ENCODE measurements at regions not wholly inside any gene's neighbourhood (a gene's known extent, or its start where the extent isn't known, plus 50 kb on each side); places are given as distances from the start of the nearest gene placed in this dataset.

GRCh38 chr4:171430495-171430894 is 382.7 kb upstream of the GALNTL6 start:
- BruUV-seq (replicated peaks), result no TSS peak
- no peak for DNase-seq
- TF ChIP-seq CTCF (IDR thresholded peaks at IDR 0.05; ENCODE audit: unreplicated experiment), result no peak
- Mint-ChIP-seq H3K4me3 (ENCODE audit: low read depth, unreplicated experiment) (no peak overlapping the region), H3K4me1 (ENCODE audit: low read depth, unreplicated experiment) (no peaks in the 10 kb centered on the region), H3K27ac (ENCODE audit: unreplicated experiment) (no peak overlapping the region), H3K36me3 (ENCODE audit: insufficient read depth, unreplicated experiment) (no peaks in the 10 kb centered on the region), H3K27me3 (ENCODE audit: unreplicated experiment) (no peaks in the 10 kb centered on the region), H3K9me3 (ENCODE audit: low read depth, unreplicated experiment) (no peaks in the 10 kb centered on the region)
- intact Hi-C loops (cut with micrococcal nuclease; ENCODE audit: unreplicated experiment), result no loop called here
- CTCF ChIA-PET, result no interaction called here

GRCh38 chr4:171397175-171397574 is 416.0 kb upstream of the GALNTL6 start:
- no TSS peak for BruUV-seq (replicated peaks)
- no peaks in the 10 kb centered on the region for H3K36me3 Mint-ChIP-seq (ENCODE audit: insufficient read depth, unreplicated experiment)
- H3K27me3 Mint-ChIP-seq (ENCODE audit: unreplicated experiment), result no peaks in the 10 kb centered on the region
- CTCF ChIA-PET, result no interaction called here
- H3K9me3 Mint-ChIP-seq (ENCODE audit: low read depth, unreplicated experiment), result no peaks in the 10 kb centered on the region
- H3K27ac Mint-ChIP-seq (ENCODE audit: unreplicated experiment), result no peak overlapping the region
- no peak for TF ChIP-seq CTCF (IDR thresholded peaks at IDR 0.05; ENCODE audit: unreplicated experiment)
- intact Hi-C loops (cut with micrococcal nuclease; ENCODE audit: unreplicated experiment), result no loop called here
- DNase-seq, result no peak
- no peak overlapping the region for H3K4me3 Mint-ChIP-seq (ENCODE audit: low read depth, unreplicated experiment)
- H3K4me1 Mint-ChIP-seq (ENCODE audit: low read depth, unreplicated experiment), result no peaks in the 10 kb centered on the region

GRCh38 chr4:171390626-171391025 is 422.6 kb upstream of the GALNTL6 start:
- intact Hi-C loops (cut with micrococcal nuclease; ENCODE audit: unreplicated experiment), result no loop called here
- DNase-seq, result no peak
- Mint-ChIP-seq H3K4me1 (ENCODE audit: low read depth, unreplicated experiment) (no peaks in the 10 kb centered on the region), H3K27me3 (ENCODE audit: unreplicated experiment) (no peaks in the 10 kb centered on the region), H3K36me3 (ENCODE audit: insufficient read depth, unreplicated experiment) (no peaks in the 10 kb centered on the region), H3K4me3 (ENCODE audit: low read depth, unreplicated experiment) (no peak overlapping the region), H3K27ac (ENCODE audit: unreplicated experiment) (no peak overlapping the region), H3K9me3 (ENCODE audit: low read depth, unreplicated experiment) (no peaks in the 10 kb centered on the region)
- no peak for TF ChIP-seq CTCF (IDR thresholded peaks at IDR 0.05; ENCODE audit: unreplicated experiment)
- BruUV-seq (replicated peaks), result no TSS peak
- CTCF ChIA-PET, result no interaction called here

GRCh38 chr4:171378323-171378722 is 434.9 kb upstream of the GALNTL6 start:
- no peaks in the 10 kb centered on the region for H3K9me3 Mint-ChIP-seq (ENCODE audit: low read depth, unreplicated experiment)
- no TSS peak for BruUV-seq (replicated peaks)
- H3K27ac Mint-ChIP-seq (ENCODE audit: unreplicated experiment), result no peak overlapping the region
- intact Hi-C loops (cut with micrococcal nuclease; ENCODE audit: unreplicated experiment), result no loop called here
- H3K4me3 Mint-ChIP-seq (ENCODE audit: low read depth, unreplicated experiment), result no peak overlapping the region
- no peaks in the 10 kb centered on the region for H3K36me3 Mint-ChIP-seq (ENCODE audit: insufficient read depth, unreplicated experiment)
- no peaks in the 10 kb centered on the region for H3K4me1 Mint-ChIP-seq (ENCODE audit: low read depth, unreplicated experiment)
- no peak for DNase-seq
- no peaks in the 10 kb centered on the region for H3K27me3 Mint-ChIP-seq (ENCODE audit: unreplicated experiment)
- CTCF ChIA-PET, result no interaction called here
- TF ChIP-seq CTCF (IDR thresholded peaks at IDR 0.05; ENCODE audit: unreplicated experiment), result no peak

GRCh38 chr4:171376724-171377123 is 436.5 kb upstream of the GALNTL6 start:
- H3K27ac Mint-ChIP-seq (ENCODE audit: unreplicated experiment), result no peak overlapping the region
- no peak for TF ChIP-seq CTCF (IDR thresholded peaks at IDR 0.05; ENCODE audit: unreplicated experiment)
- no peaks in the 10 kb centered on the region for H3K4me1 Mint-ChIP-seq (ENCODE audit: low read depth, unreplicated experiment)
- BruUV-seq (replicated peaks), result no TSS peak
- CTCF ChIA-PET, result no interaction called here
- H3K9me3 Mint-ChIP-seq (ENCODE audit: low read depth, unreplicated experiment), result no peaks in the 10 kb centered on the region
- H3K27me3 Mint-ChIP-seq (ENCODE audit: unreplicated experiment), result no peaks in the 10 kb centered on the region
- no peak overlapping the region for H3K4me3 Mint-ChIP-seq (ENCODE audit: low read depth, unreplicated experiment)
- no peaks in the 10 kb centered on the region for H3K36me3 Mint-ChIP-seq (ENCODE audit: insufficient read depth, unreplicated experiment)
- no peak for DNase-seq
- intact Hi-C loops (cut with micrococcal nuclease; ENCODE audit: unreplicated experiment), result no loop called here
